GM18499 (cell line): ENCODE measurements at regions not wholly inside any gene's neighbourhood (a gene's known extent, or its start where the extent isn't known, plus 50 kb on each side); places are given as distances from the start of the nearest gene placed in this dataset.
"Not testable (repeated sequence)": the region's sequence is repeated elsewhere in the genome, so short reads cannot be mapped to it uniquely, and the experiment has no call there.

Experiments
- ATAC-seq: cut with Tn5 transposase; IDR thresholded peaks from one replicate; pipeline ENCODE4 v1.9.1; 2021; ENCODE audit warnings: moderate number of reproducible peaks; ENCODE audit not compliant: insufficient read depth, unreplicated experiment

DNA sequence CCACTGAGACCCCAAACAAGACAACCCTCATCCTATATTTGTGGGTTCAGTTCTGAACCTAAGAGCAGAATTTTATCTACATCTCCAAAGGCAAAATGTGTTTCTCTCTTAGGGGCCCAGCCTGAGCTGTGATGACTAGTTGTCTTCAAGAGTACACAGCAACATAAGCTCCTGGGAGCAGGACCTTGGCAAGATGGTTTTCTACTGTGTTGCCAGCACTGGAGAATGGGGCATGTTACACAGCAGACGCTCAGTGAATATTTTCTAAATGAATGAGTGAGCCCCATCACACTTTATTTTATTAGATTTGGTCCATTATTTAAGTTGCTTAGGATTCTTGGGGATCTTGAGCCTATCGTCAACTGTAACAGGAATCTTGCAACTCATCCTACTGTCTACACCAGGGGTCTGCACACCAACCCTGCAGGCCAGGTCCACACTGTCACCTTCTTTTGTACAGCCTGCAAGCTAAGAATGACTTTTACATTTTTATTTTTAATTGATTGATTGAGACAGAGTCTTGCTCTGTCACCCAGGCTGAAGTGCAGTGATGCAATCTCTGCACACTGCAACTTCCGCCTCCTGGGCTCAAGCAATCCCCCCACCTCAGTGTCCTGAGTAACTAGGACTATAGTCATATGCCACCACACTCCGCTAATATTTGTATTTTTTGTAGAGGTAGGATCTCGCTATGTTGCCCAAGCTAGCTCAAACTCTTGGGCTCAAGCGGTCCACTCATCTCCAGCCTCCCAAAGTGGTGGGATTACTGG, 347.1 kb downstream of the FGFR2 start:
- no peak for ATAC-seq

DNA sequence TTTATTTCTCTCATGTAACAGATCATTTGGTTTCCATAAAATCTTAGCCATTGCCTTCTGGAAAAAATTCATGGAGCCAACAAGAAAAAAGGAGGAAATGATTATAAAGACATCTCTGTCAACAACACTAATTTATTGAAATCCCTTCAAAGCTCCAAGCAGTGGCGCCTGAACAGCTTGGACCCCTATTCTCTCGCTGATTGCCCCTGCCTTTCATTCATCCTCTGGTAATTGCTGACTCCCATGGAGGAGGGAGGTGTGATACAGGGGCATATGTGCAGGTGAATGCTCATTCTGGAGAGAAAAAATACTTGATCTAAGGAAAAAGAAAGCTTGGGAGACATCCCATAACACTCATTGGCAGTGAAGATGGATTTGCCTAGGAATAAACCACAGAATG, 345.5 kb downstream of the FGFR2 start:
- no peak for ATAC-seq

DNA sequence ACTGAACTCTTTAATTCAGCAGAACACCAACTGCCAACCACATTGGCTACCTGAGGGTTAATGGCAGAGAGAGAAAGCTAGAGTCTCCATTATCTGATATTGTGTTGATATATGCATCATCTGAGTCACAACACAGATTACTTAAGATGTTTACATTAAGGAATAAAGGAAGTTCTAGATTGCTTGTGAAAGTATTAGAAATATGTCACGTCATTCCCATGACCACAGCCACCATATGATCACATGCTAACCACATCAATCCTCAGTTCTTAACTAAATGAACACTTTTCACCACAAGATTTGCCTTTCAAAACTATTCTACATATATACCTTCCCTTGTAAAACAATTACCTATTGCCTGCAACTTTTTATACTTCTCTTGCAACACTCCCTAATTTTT, 337.9 kb downstream of the FGFR2 start:
- ATAC-seq, result no peak

DNA sequence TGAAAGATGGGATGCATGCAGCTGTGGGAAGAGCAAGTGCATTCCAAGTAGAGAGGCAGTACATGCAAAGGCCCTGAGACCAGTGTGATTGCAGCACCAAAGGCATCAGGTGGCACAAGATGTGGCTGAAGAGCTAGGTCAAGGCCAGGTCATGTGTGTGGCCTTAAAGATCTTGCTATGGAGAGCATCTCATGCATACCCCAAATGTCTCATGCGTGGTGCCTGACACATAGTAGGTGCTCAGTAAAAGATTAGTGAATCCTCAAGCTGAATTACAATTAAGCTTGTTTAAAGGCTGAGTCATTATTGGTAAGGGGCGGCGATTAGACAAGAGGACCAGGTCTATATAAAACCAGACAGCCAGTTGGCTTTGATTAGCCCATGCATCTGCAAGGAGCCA, 336.6 kb downstream of the FGFR2 start:
- ATAC-seq, result no peak

DNA sequence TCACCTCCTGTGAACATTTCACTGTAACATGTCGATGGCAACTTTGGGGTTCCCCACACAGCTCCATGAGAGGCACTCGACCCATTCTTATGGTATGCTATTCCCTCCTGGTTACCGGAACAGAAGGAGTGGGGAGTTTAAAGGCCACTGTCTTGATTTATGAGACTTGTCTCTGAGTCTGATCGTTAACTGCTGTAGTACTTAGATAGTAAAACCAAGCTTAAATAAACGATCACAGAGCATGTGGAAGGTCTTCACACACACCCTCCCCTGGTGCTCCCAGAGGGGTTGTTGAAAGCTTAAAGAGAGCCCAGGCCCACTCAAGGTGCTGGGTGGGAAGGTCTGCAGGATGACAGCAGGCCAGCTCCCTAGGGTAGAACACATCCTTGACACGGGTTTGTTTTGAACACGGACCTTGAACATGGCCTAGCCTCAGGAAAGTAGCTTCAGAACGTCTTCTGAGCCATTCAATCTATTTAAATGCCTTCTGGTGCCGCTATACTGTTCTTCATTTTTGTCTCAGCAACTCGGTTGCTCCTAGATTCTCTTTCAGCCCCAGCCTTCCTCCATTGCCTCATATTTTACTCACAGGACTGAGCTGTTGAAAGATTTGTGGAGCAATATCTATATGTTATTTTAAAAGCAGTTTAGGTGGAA, 335.3 kb downstream of the FGFR2 start:
- no peak for ATAC-seq

DNA sequence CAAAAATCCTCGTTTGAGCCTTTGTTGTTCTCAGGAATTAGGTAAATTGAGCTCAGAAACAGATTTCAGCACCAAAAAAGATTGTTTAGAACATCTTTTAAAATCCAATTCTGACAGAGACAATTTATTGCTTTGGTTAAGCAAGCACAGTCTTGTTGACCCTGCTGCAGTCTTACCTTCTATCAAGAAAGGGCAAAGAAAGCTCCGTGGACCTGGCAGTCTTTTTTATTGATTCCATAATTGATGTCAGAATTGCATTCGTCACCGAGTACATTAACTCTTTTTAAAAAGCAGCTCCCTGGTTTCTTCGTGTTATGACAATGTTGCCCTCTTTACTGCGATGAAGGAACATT, 334.8 kb downstream of the FGFR2 start:
- no peak for ATAC-seq

DNA sequence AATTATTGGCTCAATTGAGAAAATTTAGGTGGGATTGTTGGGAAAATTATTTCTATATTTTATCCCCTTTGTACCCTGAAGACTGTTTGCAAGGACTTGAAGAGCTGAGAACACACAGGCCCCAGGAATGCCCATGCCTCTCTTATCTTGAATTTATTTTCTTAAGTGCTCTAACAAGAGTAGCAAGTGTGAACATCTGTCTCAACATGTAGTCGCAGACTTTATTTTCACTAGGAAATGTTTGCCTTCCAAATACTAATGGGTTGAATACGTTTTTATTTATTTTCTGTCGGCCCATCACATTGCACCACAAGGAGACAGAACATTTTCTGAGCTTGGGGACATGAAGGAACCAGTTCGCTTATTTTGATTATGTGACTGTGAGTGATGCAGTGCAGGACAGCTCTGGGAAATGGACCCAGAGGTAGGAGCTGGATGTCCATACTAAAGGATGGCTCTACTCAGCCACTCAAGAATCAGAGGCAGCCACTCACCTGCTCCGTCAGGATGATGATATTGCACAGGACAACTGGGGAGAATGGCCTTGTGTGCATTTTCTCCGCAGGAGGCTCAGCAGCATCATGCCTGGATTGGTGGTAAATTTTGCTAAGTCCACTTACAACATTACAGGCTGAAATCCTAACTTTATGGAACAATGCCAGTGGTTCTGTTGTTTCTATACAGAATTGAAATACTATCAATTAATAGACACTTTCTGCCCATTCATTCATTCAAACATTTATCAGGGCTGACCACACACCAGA, 332.7 kb downstream of the FGFR2 start:
- no peak for ATAC-seq

DNA sequence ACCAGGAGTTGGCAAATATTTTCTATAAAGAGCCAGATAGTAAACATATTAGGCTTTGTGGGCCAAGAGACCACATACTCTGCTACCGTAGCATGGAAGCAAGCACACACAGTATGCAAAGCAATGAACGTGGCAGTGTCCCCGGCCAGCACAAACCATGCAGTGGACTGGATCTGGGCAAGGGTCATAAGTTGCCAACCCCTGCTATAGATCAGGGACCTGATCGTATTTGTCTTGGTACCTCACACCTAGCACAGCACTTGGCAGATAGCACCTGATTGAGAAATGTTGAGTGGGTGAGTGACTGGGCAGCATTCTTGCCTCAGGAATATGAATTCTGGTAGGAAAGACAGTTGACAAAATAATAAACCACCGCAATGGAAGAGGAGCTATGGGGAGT, 331.9 kb downstream of the FGFR2 start:
- no peak for ATAC-seq

DNA sequence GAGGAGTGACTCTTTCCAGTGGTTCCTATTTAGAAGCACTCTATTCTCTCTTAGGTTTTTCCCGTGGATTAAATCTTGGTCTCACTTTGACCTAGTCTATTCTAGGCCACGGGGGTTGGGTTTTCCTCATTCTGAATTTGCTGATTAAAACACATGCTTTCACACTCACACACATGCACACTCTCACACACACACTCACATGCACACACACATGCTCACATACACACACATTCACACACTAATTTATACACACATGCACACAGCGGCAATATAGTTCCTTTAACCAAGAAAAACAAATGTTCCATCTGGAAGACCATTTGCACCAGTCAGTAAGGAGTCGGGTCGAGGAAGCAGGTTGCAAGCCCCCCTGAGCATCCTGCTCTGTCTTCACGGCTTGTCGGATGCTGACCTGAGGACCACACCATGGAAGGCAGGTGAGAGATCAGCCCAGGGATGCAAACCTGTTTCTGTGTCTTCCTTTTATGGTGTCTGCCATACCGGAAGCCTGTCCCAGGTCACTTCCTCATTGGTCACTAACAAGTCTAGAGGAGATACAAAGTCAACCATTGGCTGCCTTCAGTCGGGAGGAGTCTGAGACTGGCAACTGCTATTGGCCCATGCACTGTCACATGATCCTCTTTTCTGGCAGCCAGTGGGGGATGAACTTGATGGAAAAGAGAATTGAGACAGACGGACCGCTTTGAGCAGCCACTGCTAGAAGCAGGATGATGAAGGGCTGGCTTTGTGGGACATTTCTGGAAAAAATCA, 330.8 kb downstream of the FGFR2 start:
- no peak for ATAC-seq

DNA sequence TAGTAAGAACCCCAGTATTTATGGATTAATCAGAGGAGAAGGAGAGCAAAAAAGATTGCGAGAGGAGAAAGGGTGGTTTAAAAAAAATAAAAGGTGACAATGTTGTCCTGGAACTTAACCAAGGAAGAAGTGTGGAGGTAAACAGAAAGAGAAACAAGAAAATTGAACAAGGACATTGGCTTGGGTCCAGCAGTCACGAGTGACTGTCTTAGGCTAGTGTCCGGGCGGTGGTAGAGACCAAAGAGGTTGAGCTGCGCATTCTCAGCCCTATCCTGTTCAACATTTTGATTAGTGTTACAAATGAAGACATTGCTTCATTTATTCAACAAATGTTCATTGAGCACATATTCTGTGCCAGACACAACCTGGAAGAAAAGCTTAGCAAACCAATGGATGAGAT, 329.9 kb downstream of the FGFR2 start:
- ATAC-seq, result no peak

DNA sequence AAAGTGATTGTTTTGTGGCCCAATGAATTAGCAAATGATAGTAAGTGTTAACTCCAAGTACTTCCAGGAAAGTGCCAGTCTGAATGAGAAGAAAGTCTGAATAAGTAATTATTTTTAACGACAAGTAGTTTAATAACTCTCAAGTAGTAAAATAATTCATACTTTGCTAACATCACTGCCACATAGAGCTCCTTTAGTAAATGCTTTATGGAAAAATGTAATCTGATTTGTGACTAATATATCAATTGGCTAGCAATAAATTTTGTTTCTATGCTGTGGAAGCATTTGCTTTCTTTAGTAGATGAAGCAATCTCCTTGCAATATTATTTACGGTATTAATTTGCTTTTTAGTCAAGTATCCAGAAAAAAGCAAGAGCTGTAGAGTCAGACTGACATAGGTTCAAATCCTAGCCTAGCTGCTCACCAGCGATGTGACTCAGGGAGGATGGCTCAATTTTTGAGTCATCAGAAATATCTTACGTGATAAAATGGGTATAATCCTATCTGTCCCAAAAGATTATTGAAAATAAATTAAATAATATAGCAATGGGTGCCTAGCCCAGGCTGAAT, 329.3 kb downstream of the FGFR2 start:
- ATAC-seq, result no peak

DNA sequence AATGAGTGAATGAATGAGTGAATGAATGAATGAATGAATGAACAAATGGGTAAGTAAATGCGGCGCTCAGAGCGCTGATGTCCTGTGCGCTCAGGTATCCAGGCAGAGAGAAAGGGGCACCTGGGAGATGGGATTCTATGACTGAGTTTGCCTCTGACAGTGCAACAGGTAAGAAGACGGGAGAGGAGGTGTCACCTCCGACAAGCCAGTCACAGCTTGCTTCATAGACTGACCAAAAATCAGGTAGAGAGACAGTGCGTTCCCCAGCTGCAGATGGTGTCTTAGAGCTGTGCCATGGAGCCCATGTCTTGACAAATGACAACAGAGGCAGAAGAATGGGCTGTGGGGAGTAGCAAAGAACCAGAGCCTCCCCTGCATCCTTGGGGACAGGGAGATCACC, 327.3 kb downstream of the FGFR2 start:
- ATAC-seq, result no peak

DNA sequence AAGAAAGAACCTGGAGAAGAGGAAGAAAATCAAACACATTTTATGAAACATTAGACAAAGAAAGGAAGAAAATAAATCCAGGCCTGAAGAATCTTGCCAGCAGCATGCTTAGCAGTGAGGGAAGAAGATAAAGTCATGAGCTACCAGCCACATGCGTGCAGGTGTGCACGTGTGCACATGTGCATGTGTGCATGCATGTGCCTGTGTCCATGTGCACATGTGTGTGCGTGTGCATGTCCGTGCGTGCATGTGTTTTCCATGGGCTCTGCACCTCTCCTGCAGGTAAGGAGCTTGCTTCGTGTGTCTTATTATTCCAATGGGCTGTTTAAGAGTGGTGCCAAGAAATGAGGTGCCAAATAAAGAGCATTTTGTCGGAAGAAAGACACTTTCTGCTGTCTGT, 322.2 kb downstream of the FGFR2 start:
- ATAC-seq, result no peak

DNA sequence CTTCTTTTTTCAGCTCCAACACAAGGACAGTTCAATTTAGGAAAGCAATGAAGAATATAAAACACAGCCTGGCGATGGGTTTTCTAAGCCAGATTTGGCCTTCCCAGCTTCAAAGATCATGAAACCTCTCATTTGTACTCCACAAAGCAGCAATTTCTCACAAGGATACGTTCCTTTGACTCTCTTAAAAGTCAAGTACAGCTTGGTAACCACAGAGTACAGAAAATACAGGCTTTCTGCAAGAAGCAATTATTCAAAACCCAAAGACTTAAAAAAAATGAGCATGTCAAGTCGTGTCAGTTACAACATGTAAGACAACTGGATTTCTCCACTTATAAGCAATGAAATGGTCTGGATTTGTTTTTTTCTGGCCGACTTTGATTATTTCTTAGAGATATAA, 321.4 kb downstream of the FGFR2 start:
- ATAC-seq, result no peak

DNA sequence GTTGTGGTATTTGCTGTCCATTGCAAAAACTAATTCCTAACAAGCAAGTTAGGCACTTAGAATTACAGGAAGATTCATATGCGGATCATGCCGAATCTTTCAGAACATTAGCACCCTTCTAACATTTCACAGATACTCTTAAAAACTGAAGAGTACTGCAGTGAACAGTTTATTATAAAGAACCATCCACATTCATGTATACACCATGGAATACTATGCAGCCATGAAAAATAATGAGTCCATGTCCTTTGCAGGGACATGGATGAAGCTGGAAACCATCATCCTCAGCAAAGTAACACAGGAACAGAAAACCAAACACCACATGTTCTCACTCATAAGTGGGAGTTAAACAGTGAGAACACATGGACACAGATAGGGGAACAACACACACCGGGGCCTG, 319.9 kb downstream of the FGFR2 start:
- not testable (repeated sequence) for ATAC-seq

DNA sequence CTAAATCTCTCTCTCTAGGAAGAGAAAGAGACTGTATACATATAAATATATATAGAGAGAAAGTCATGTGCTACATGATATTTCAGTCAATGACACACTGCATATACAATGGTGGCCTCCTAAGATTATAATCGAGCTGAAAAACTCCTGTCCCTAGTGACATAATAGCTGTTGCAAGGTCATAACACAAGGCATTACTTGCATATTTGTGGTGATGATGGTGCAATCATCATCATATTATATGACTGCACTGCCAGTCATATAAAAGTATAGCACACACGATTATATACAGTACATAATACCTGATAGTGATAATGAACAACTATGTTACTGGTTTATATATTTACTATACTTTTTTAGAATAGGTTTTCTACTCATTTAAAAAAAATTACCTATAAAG, 316.7 kb downstream of the FGFR2 start:
- ATAC-seq, result no peak

DNA sequence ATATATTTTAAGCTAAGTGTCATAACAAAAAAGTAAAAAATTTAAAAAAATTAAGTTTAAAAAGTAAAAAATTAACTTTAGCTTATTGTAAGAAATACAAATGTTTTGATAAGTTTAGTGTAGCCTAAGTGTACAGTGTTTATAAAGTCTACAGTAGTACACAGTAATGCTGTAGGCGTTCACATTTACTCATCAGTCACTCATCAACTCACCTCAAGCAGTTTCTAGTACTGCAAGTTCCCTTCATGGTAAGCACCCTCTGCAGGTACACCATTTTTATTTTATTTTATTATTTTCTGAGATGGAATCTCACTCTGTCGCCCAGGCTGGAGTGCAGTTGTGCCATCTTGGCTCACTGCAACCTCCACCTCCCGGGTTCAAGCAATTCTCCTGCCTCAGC, 316.0 kb downstream of the FGFR2 start:
- ATAC-seq, result no peak

DNA sequence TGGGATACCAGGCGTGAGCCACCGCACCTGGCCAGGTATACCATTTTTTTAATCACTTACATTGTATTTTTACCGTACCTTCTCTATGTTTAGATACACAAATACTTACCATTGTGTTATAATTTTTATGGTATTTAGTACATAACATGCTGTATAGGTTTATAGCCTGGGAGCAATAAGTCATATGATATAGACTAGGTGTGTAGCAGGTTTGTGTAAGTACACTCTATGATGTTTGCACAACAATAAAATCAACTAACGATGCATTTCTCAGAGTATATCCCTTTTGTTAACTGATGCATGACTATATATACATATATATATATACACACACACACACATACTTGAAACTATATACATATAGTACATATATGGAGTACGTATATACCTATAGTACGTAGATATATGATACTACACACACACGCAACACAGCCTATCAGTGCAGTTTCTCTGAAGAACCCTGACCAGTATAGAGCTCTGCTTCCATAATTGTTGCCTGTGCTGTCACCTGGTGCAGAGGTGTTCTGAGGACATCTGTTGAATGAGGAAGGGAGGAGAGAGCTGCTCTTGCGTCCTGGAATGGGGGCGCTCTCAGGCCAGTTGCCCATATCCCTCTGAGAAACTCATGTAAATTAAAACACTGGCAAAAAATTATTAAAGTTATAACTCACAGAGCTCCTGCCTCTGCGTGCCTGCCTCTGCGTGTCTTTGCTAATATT, 315.3 kb downstream of the FGFR2 start:
- ATAC-seq, result no peak

DNA sequence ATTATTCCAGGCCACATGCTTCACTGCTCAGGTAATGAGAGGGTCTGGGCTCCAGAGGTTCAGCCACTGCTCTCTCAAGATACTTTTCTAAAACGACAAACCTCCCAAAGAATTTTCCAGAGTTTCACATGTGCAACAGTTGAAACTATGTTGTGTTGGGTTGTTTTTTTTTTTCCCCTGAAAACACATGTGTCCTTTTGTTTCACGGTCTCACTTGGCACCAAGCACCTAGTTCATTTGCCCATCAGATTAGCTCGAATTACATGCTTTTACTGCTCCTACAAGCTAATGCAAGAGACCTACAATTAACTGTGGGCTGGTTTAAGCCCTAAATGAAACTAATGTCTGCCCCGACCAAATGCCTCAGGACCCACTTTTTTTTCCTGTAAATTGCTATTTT, 313.3 kb downstream of the FGFR2 start:
- no peak for ATAC-seq
